HG03135 (cell line): ENCODE measurements at regions not wholly inside any gene's neighbourhood (a gene's known extent, or its start where the extent isn't known, plus 50 kb on each side); places are given as distances from the start of the nearest gene placed in this dataset.
"Not testable (repeated sequence)": the region's sequence is repeated elsewhere in the genome, so short reads cannot be mapped to it uniquely, and the experiment has no call there.

Experiments used
- ATAC-seq: cut with Tn5 transposase; IDR thresholded peaks from one replicate; pipeline ENCODE4 v1.9.1; 2021; ENCODE audit warnings: mild to moderate bottlenecking, moderate library complexity; ENCODE audit not compliant: unreplicated experiment

DNA sequence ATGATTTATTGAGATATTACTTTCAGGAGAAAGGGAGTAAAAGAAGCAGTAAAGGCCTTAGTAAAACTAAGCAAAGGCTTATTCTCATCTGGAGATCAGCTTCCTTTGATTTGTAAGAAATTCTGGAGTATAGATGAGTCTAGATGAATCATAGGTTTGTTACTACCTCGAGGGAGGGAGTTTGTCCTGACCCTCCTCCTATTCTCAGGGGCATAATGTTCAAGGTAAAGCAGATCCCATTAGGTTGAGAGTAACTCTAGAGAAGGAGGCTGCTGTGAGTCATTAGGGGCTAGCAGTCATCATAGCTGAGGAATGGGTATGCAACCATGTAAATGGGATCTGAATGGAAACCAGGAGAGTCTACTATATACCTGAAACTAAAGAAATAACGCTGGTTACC is 155.5 kb upstream of the MOCS2 start:
- ATAC-seq = no peak

DNA sequence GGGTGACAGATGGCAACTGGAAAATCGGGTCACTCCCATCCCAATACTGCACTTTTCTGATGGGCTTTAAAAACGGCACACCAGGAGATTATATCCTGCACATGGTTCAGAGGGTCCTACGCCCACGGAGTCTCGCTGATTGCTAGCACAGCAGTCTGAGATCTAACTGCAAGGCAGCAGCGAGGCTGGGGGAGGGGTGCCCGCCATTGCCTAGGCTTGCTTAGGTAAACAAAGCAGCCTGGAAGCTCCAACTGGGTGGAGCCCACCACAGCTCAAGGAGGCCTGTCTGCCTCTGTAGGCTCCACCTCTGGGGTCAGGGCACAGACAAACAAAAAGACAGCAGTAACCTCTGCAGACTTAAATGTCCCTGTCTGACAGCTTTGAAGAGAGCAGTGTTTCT is 158.7 kb upstream of the MOCS2 start:
- ATAC-seq = not testable (repeated sequence)

DNA sequence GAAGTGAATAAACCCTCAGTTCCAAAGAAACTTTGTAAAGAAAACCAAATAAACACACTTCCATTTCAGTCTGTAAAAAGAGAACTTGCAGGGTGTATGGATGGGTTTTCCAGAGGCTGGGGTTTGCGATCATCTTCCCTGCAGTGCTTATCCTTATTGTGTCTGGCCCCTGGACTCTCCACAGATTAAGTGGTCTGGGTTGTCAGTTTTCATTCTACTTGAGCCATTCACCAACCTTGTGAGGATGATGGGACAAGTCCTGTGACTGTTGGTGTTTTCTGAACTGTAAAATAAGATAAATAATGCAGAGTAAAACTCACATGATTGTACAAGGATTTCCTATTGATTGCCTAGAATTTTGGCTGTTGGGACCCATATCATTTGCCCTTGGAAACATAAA is 166.1 kb upstream of the MOCS2 start:
- no peak for ATAC-seq

DNA sequence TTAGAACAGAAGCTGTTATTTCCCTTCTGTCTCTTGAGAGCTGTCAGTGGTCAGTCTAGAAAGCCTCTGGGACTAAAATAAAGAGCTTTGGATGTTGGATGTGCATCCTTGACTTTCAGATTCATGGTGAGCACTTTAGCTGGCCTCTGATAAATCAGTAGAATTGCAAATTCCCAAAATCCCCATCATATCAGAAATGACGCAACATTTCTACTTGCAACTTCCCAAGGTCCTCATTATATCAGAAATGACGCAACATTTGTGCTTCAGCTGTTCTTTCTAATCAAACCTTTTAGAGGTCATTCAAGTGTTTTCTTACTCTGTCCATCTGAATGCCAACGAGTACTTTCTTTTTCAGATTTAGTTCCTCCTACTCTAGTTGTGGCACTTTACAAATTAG is 167.3 kb upstream of the MOCS2 start:
- ATAC-seq = no peak

DNA sequence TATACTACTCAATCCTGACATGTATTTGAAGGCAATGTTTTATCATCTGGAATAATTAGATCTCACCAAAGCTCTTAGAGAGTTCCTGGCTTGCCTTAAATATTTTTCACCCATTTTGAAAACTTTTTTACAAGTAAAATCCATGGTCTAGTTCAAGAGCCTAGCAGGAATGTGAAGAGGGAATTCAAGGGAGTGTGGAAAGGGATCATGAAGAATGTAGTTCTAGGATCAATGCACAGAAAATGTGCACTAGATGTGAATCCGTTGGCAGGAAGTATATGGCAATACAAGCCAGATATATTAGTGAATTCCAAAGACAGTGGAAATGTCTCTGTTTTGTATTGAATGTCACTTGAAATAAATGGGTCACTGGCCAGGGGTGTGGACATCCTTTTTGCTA is 167.9 kb upstream of the MOCS2 start:
- ATAC-seq = no peak

DNA sequence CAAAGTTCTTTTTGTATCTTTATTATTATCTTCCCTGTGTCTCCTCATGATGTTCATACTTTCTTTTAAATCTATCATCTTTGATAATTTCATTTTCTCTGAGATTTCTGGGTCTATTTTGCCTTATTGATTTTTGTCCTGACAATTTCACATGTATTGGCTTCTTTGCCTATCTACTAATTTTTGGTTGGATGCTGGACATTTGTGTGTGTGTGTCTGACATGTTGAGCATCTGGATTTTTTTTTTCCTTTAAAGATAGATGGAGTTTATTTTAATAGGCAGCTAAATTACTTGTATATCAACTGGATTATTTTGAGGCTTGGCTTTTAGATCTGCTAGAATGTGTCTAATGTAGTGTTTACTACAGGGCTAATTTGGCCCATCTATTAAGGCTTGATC is 178.0 kb upstream of the MOCS2 start:
- ATAC-seq = no peak

DNA sequence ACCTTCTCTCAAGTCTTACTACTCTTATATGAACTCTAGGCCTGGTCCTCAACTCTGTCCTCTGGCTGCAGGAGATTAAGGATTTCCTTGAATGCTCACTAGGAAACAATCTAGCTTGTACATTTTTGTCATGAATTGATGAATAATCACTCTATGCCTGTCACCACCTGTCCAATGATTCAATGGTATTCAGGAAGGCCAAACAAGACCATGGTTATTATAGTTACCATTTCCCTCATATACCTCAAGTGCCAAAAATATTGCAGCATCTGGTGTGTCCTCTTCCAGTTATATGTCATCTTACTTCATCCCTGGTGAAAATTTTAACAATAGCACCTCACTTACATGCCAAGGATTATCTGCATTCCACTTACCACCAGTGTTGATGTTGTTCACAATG is 179.0 kb upstream of the MOCS2 start:
- no peak for ATAC-seq

DNA sequence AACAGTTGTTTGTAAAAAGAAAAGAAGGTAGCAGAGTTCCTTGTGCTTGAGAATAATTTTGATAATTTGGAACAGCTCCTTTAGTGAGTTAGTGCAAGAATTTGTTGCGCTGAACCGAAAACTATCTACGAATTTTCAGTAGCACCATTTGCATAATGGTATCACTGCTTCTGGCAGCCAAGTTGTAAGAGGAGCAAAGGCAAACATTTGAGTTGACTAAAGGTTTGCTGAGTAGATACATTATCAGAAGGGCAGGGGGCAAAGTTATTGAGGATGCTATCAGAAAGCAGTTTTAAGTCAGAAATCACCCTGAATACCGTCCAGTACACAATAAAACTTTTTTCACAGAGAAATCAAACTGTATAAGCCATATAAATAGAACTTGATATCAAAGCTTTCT is 181.5 kb upstream of the MOCS2 start:
- no peak for ATAC-seq

DNA sequence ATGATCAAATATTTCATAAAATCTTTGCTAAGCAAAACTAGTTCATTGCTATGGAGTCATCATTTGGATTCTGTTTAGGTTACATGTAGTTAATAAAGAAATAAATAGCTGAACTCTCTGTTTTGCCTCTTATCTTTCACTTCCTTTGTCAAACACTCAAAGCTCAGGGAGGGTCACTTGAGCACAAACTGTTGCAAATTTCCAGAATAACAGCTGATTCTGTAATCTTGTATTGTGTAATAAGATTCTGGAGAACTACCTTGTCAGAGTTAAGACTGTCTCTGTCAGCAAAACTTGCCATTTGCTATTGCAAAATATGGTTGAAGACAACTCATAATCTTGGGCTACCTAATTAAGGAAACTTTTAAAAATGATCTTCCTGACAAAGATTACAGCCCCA is 182.0 kb upstream of the MOCS2 start:
- ATAC-seq = no peak

DNA sequence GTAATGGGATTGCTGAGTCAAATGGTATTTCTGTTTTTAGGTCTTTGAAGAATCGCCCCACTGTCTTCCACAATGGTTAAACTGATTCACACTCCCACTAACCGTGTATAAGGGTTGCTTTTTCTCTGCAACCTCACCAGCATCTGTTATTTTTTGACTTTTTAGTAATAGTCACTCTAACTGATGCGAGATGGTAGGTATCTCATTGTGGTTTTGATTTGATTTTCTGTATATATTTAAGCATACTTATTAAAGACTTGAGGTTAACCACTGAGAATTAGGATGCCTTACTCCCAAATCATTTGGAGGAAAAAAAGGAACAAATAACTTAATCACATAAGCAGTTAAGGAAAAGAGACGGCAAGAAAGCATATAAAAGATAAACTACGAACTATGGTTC is 181.6 kb upstream of the FST start:
- no peak for ATAC-seq

DNA sequence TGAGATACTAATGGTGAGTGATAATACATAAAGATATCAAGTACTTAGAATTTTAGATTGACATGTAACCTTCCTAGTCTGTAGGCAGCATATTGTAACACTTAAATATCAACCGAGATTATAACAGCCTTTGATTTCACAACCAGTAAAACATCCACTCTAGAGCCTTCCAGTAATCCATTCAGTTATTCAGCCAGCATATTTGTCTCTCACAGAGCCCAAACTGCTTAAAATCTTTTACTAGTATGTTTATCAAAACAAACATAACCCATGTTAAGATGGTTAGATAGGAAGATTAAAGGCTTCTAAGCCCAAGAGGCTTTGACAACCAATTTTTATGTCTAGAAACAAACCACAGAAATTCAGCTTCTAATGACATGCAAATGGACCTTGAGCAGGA is 177.9 kb upstream of the FST start:
- no peak for ATAC-seq

DNA sequence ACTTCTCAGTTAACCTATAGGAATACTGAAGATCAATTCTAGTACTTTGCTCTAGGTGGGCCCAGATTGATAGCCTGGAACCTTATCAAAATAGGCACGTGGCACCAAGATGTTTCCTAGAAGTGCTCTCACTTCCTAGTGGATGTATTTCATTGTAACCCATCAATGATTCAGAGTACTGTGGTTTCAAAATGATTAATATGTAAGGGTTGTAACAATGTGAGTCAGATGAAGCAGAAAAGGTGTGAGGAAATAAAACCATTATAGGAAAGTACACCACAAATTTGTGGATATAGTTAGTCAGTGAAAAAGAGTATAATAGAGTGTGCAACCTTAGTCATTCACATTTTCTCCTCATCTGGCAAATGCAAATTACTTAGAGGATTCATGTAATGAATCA is 177.3 kb upstream of the FST start:
- ATAC-seq = no peak

DNA sequence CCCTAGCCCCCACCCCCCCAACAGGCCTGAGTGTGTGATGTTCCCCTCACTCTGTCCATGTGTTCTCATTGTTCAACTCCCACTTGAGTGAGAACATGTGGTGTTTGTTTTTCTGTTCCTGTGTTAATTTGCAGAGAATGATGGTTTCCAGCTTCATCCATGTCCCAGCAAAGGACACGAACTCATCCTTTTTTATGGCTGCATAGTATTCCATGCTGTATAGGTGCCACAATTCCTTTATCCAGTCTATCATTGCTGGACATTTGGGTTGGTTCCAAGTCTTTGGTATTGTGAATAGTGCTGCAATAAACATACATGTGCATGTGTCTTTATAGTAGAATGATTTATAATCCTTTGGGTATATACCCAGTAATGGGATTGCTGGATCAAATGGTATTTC is 175.1 kb upstream of the FST start:
- not testable (repeated sequence) for ATAC-seq

DNA sequence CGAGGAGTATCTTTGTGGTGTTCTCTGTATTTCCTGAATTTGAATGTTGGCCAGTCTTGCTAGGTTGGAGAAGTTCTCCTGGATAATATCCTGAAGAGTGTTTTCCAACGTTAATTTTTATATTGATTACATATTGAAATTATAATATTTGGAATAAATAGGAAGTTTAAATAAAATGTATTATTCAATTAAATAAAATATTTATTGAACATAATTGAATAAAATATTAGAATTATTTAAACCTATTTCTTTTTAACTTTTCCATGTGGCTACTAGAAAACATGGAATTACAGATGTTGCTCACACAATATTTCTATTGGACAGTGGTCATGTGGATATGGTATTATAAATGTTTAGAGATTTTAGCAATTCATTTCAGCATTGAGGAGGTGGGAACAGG is 170.8 kb upstream of the FST start:
- no peak for ATAC-seq

DNA sequence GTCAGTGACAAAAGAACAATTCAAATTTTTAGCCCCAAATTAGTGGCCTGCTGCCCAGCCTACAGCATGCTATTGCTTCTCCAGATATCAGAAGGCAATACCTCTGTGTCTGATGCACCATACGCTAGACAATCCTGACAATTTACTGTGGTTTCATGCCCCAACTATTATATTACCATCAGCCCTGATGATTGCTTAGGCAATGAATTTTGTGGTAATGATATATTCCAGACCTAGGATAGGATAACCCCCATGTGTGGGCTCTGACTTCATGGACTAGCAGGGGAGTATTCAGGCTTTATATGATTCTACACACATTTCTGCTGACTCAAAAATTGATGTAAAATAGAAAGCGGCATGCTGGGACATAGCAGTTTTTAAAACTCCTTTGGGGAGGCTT is 168.7 kb upstream of the FST start:
- ATAC-seq = no peak

DNA sequence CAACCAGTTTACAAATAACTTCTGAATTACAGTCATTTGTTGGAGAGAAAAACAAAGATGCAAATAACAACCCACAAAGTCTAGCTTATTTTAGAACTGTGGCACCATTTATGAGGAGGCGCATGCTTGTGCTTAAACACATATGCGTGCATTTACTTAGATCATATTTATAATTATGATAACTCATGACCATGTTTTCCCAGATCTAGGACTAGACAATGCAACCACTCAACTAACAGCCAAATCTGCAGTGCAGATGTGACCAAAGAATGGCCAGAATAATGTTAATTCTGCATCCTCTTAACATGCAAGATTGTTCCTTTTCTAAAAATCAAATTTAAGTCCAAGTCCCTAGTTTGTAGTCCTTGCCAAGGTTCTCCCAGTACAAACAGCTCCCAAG is 167.3 kb upstream of the FST start:
- no peak for ATAC-seq

DNA sequence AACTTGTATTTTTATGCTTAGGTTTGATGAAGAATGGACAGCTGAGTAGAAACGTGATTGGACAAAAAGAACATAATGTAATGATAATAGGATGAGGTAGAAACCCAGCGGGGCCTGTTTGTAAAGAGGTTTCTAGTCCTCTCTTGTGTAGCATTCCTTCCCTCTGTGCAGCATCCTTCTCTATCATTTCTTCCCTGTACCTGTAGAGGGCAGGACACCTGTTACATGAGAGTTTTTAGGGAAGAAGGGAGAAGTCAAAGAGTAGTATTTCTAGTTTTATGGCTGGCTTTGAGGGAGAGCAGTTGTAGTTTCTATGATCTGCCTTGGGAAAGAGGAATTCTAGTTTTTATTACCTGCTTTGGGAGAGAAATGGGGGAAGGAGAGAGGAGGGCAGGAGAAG is 162.1 kb upstream of the FST start:
- no peak for ATAC-seq

DNA sequence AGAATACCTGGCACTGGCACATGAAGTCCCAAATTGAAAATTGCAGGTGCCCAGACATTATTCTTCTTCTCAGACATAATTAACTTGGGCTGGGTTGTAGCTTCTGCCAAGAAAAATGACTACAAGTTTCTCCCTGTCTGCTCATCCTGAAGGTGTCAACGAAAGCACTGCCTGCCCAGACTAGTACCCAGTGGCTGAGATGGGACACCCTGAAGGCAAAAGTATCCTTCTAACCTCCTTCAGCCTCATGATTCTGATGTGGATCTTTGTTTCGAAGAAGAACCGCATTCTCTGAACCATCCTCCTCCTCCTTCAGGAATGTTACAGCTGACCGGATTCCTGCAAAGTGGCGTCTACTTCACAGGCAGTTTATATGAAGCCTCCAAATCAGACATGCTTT is 161.1 kb upstream of the FST start:
- ATAC-seq = no peak

DNA sequence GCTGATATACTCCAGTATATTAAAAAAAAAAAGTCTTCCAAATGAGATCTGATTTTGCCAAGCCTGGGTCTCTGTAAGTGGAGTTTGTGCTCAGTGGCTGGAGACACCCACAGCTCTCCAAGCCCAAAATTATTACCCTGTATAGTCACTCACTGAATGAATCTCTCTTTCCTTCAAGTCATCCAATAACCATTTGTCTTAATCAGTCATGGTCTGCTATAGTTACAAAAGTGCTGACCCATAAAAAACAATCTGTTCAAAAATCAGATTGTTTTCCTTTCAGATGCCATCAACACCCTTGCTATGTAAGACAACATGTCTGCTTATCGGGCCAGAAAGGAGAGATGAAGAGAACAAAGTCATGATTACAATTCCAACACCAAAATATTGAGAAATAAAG is 159.4 kb upstream of the FST start:
- ATAC-seq = no peak

DNA sequence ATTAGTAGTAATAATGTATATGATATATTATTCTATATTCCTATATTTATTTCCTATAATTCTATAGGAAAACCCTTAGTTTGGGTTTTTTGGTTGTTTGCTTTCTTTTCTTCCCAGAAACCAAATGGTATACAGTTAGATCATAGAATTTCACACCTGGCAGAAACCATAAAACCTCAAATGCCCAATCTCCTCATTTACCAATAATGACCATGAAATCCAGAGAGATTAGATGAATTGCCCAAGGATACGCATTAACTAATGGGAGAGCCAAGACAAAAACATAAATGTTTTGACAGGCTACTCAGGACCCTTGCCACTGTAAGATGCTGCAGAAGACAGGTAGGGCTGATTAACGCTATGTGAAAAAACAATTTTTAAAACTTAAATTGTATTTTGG is 158.7 kb upstream of the FST start:
- ATAC-seq = no peak

DNA sequence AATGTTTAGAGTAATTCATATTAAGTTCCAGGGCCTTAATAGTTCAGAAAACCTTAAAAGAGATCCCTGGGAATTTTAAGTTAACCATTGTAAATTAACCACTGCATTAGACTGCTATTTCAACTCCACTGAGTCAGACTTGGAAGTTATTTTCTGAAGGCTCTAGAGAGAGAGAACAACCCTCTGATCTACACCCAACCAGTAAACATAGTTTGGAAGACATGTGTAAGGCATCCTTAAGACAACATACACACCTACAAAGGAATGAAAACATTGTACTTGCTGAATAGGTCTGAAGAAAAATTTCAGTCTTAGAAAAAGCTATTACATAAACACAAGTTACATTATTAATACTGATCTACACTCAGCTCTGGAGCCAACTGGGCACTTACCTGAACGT is 158.2 kb upstream of the FST start:
- no peak for ATAC-seq

DNA sequence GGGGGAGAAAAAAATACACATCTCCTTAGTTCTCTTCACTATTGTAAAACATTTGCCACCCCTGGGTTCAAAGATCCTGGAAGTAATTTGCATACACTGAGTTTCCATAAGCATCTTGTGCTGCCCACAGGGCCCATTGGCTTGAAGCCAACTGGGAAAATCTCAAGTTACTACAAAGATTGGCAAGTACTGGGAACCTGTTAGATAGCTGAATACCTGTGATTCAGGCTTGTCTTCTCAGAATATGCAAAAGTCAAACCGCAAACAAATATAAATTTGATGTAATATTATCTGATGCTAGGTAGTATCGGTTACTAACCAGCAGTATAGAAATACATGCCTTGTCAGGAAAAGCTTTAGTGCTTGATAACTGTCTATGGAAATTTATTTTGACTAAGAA is 156.9 kb upstream of the FST start:
- ATAC-seq = no peak

DNA sequence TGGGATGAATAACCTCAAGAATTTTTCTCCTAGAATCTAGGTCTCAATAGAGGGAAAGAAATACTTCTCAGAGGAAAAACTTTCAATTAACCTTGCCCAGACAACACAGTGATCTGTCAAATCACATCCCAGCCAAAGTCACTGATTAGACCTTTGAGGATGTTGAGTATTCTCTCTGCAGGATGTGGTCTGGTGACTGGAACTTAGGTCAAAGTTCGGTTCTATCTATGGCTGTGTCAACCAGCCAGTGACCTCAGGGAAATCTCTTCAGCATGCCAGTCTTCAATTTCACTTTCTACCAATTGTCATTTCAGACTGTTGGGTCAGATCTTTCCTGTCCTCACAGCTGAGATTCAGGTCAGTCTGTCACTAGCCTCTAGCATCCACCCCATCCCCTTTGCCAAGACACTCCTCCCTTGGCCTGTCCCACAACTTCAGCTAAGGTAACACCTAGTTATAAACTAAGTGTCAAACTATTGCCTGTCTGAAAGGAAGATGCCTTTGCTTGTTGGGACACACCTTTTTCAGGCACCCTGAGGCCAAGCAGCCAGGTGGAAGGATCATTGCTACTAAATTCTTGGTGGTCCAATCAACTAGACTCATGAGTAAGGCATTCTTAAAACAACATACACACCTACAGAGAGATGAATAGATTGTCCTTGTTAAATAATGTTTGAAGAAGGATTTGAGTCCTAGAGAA is 156.3 kb upstream of the FST start:
- ATAC-seq = peak; percentile 57
